ENCODE measurements at regions not wholly inside any gene's neighbourhood (a gene's known extent, or its start where the extent isn't known, plus 50 kb on each side); places are given as distances from the start of the nearest gene placed in this dataset.

GRCh38 chr5:67605730-67606585 lies 409.4 kb upstream of the CD180 start:
- Histone ChIP-seq H3K27me3 (ENCODE audit: control insufficient read depth in 1 of 2, insufficient read depth in 2 of 2, low read length in 2 of 2) (no peaks in the 10 kb centered on the region), H3K27ac (ENCODE audit: low read depth in 2 of 2, low read length in 1 of 2) (no peak overlapping the region), H3K4me3 (ENCODE audit: low read depth in 1 of 2, low read length in 2 of 2) (no peak overlapping the region), H3K4me1 (ENCODE audit: control insufficient read depth in 2 of 2, insufficient read depth in 2 of 2, low read length in 1 of 2) (no peaks in the 10 kb centered on the region), H3K9me3 (ENCODE audit: control insufficient read depth in 2 of 2, insufficient read depth in 1 of 2, low read depth in 1 of 2, low read length in 1 of 2) (no peaks in the 10 kb centered on the region), H3K36me3 (ENCODE audit: control insufficient read depth in 2 of 2, insufficient read depth in 2 of 2, low read length in 1 of 2) (no peaks in the 10 kb centered on the region)
- WGBS, 2 donors, result 71 to 78% methylated on average over 9 of the region's 9 CpGs

GRCh38 chr5:67591491-67591890 lies 394.9 kb upstream of the CD180 start:
- no peaks in the 10 kb centered on the region for H3K9me3 ChIP-seq (ENCODE audit: control insufficient read depth in 2 of 2, insufficient read depth in 1 of 2, low read depth in 1 of 2, low read length in 1 of 2)
- 77 to 84% methylated on average over 3 of the region's 3 CpGs for WGBS, 2 donors
- no peaks in the 10 kb centered on the region for H3K36me3 ChIP-seq (ENCODE audit: control insufficient read depth in 2 of 2, insufficient read depth in 2 of 2, low read length in 1 of 2)
- H3K27me3 ChIP-seq (ENCODE audit: control insufficient read depth in 1 of 2, insufficient read depth in 2 of 2, low read length in 2 of 2), result no peaks in the 10 kb centered on the region
- H3K27ac ChIP-seq (ENCODE audit: low read depth in 2 of 2, low read length in 1 of 2), result no peak overlapping the region
- no peaks in the 10 kb centered on the region for H3K4me1 ChIP-seq (ENCODE audit: control insufficient read depth in 2 of 2, insufficient read depth in 2 of 2, low read length in 1 of 2)
- H3K4me3 ChIP-seq (ENCODE audit: low read depth in 1 of 2, low read length in 2 of 2), result no peak overlapping the region

- no peak overlapping the region for H3K27ac ChIP-seq (ENCODE audit: low read depth in 2 of 2, low read length in 1 of 2)
- no peaks in the 10 kb centered on the region for H3K27me3 ChIP-seq (ENCODE audit: control insufficient read depth in 1 of 2, insufficient read depth in 2 of 2, low read length in 2 of 2)
- no peaks in the 10 kb centered on the region for H3K36me3 ChIP-seq (ENCODE audit: control insufficient read depth in 2 of 2, insufficient read depth in 2 of 2, low read length in 1 of 2)
- WGBS, 2 donors, result 77 to 88% methylated on average over 2 of the region's 2 CpGs
- H3K4me3 ChIP-seq (ENCODE audit: low read depth in 1 of 2, low read length in 2 of 2), result no peak overlapping the region
- H3K4me1 ChIP-seq (ENCODE audit: control insufficient read depth in 2 of 2, insufficient read depth in 2 of 2, low read length in 1 of 2), result no peaks in the 10 kb centered on the region
- H3K9me3 ChIP-seq (ENCODE audit: control insufficient read depth in 2 of 2, insufficient read depth in 1 of 2, low read depth in 1 of 2, low read length in 1 of 2), result no peaks in the 10 kb centered on the region
Observed at GRCh38 chr5:67588389-67588788, 391.8 kb upstream of the CD180 start.

- Histone ChIP-seq H3K4me3 (ENCODE audit: low read depth in 1 of 2, low read length in 2 of 2) (no peak overlapping the region), H3K36me3 (ENCODE audit: control insufficient read depth in 2 of 2, insufficient read depth in 2 of 2, low read length in 1 of 2) (no peaks in the 10 kb centered on the region), H3K27me3 (ENCODE audit: control insufficient read depth in 1 of 2, insufficient read depth in 2 of 2, low read length in 2 of 2) (no peaks in the 10 kb centered on the region), H3K27ac (ENCODE audit: low read depth in 2 of 2, low read length in 1 of 2) (no peak overlapping the region), H3K4me1 (ENCODE audit: control insufficient read depth in 2 of 2, insufficient read depth in 2 of 2, low read length in 1 of 2) (no peaks in the 10 kb centered on the region), H3K9me3 (ENCODE audit: control insufficient read depth in 2 of 2, insufficient read depth in 1 of 2, low read depth in 1 of 2, low read length in 1 of 2) (no peaks in the 10 kb centered on the region)
Observed at GRCh38 chr5:67581203-67581602, 384.6 kb upstream of the CD180 start.

GRCh38 chr5:67578011-67578410 lies 381.4 kb upstream of the CD180 start:
- H3K36me3 ChIP-seq (ENCODE audit: control insufficient read depth in 2 of 2, insufficient read depth in 2 of 2, low read length in 1 of 2), result no peaks in the 10 kb centered on the region
- H3K9me3 ChIP-seq (ENCODE audit: control insufficient read depth in 2 of 2, insufficient read depth in 1 of 2, low read depth in 1 of 2, low read length in 1 of 2), result peaks cover 0 to 4% of the 10 kb centered on the region in 2 donors
- no peaks in the 10 kb centered on the region for H3K27me3 ChIP-seq (ENCODE audit: control insufficient read depth in 1 of 2, insufficient read depth in 2 of 2, low read length in 2 of 2)
- no peak overlapping the region for H3K4me3 ChIP-seq (ENCODE audit: low read depth in 1 of 2, low read length in 2 of 2)
- 35 to 44% methylated on average over 4 of the region's 4 CpGs for WGBS, 2 donors
- H3K4me1 ChIP-seq (ENCODE audit: control insufficient read depth in 2 of 2, insufficient read depth in 2 of 2, low read length in 1 of 2), result no peaks in the 10 kb centered on the region
- no peak overlapping the region for H3K27ac ChIP-seq (ENCODE audit: low read depth in 2 of 2, low read length in 1 of 2)

- Histone ChIP-seq H3K4me1 (ENCODE audit: control insufficient read depth in 2 of 2, insufficient read depth in 2 of 2, low read length in 1 of 2) (no peaks in the 10 kb centered on the region), H3K36me3 (ENCODE audit: control insufficient read depth in 2 of 2, insufficient read depth in 2 of 2, low read length in 1 of 2) (no peaks in the 10 kb centered on the region), H3K9me3 (ENCODE audit: control insufficient read depth in 2 of 2, insufficient read depth in 1 of 2, low read depth in 1 of 2, low read length in 1 of 2) (peaks cover 0 to 4% of the 10 kb centered on the region in 2 donors), H3K27ac (ENCODE audit: low read depth in 2 of 2, low read length in 1 of 2) (no peak overlapping the region), H3K27me3 (ENCODE audit: control insufficient read depth in 1 of 2, insufficient read depth in 2 of 2, low read length in 2 of 2) (no peaks in the 10 kb centered on the region), H3K4me3 (ENCODE audit: low read depth in 1 of 2, low read length in 2 of 2) (no peak overlapping the region)
Observed at GRCh38 chr5:67577424-67577823, 380.8 kb upstream of the CD180 start.

- no peak overlapping the region for H3K4me3 ChIP-seq (ENCODE audit: low read depth in 1 of 2, low read length in 2 of 2)
- no peaks in the 10 kb centered on the region for H3K4me1 ChIP-seq (ENCODE audit: control insufficient read depth in 2 of 2, insufficient read depth in 2 of 2, low read length in 1 of 2)
- no peaks in the 10 kb centered on the region for H3K27me3 ChIP-seq (ENCODE audit: control insufficient read depth in 1 of 2, insufficient read depth in 2 of 2, low read length in 2 of 2)
- peaks cover 0 to 4% of the 10 kb centered on the region in 2 donors for H3K9me3 ChIP-seq (ENCODE audit: control insufficient read depth in 2 of 2, insufficient read depth in 1 of 2, low read depth in 1 of 2, low read length in 1 of 2)
- no peaks in the 10 kb centered on the region for H3K36me3 ChIP-seq (ENCODE audit: control insufficient read depth in 2 of 2, insufficient read depth in 2 of 2, low read length in 1 of 2)
- WGBS, 2 donors, result 46 to 64% methylated on average over 2 of the region's 2 CpGs
- H3K27ac ChIP-seq (ENCODE audit: low read depth in 2 of 2, low read length in 1 of 2), result no peak overlapping the region
Observed at GRCh38 chr5:67576112-67576511, 379.5 kb upstream of the CD180 start.

- H3K4me1 ChIP-seq (ENCODE audit: control insufficient read depth in 2 of 2, insufficient read depth in 2 of 2, low read length in 1 of 2), result no peaks in the 10 kb centered on the region
- H3K27me3 ChIP-seq (ENCODE audit: control insufficient read depth in 1 of 2, insufficient read depth in 2 of 2, low read length in 2 of 2), result no peaks in the 10 kb centered on the region
- H3K9me3 ChIP-seq (ENCODE audit: control insufficient read depth in 2 of 2, insufficient read depth in 1 of 2, low read depth in 1 of 2, low read length in 1 of 2), result peaks cover 0 to 4% of the 10 kb centered on the region in 2 donors
- WGBS, 2 donors, result 91 to 94% methylated on average over 1 of the region's 1 CpG
- no peak overlapping the region for H3K27ac ChIP-seq (ENCODE audit: low read depth in 2 of 2, low read length in 1 of 2)
- H3K36me3 ChIP-seq (ENCODE audit: control insufficient read depth in 2 of 2, insufficient read depth in 2 of 2, low read length in 1 of 2), result no peaks in the 10 kb centered on the region
- H3K4me3 ChIP-seq (ENCODE audit: low read depth in 1 of 2, low read length in 2 of 2), result no peak overlapping the region
Observed at GRCh38 chr5:67575087-67575486, 378.5 kb upstream of the CD180 start.

- Histone ChIP-seq H3K27me3 (ENCODE audit: control insufficient read depth in 1 of 2, insufficient read depth in 2 of 2, low read length in 2 of 2) (peaks cover 0 to 2% of the 10 kb centered on the region in 2 donors), H3K9me3 (ENCODE audit: control insufficient read depth in 2 of 2, insufficient read depth in 1 of 2, low read depth in 1 of 2, low read length in 1 of 2) (no peaks in the 10 kb centered on the region), H3K36me3 (ENCODE audit: control insufficient read depth in 2 of 2, insufficient read depth in 2 of 2, low read length in 1 of 2) (no peaks in the 10 kb centered on the region), H3K4me3 (ENCODE audit: low read depth in 1 of 2, low read length in 2 of 2) (no peak overlapping the region), H3K27ac (ENCODE audit: low read depth in 2 of 2, low read length in 1 of 2) (no peak overlapping the region), H3K4me1 (ENCODE audit: control insufficient read depth in 2 of 2, insufficient read depth in 2 of 2, low read length in 1 of 2) (no peaks in the 10 kb centered on the region)
- WGBS, 2 donors, result 84 to 94% methylated on average over 1 of the region's 1 CpG
Observed at GRCh38 chr5:67561151-67561932, 364.7 kb upstream of the CD180 start.
